Stimulated activated naive CD8-positive, alpha-beta T cell treated with anti-CD3 and anti-CD28 coated beads, Interleukin-15, Interleukin-2, amounts not matched to agents 100 ng/mL and 50 ng/mL, for 24 hours (primary cell): ENCODE measurements at regions not wholly inside any gene's neighbourhood (a gene's known extent, or its start where the extent isn't known, plus 50 kb on each side); places are given as distances from the start of the nearest gene placed in this dataset.

Experiments used
- H3K27ac Mint-ChIP-seq: one replicate; pipeline ENCODE4 v1.8.0; 2021; ENCODE audit warnings: mild to moderate bottlenecking, mixed read lengths
- H3K27me3 Mint-ChIP-seq: one replicate; pipeline ENCODE4 v1.8.0; 2021; ENCODE audit warnings: mixed read lengths
- H3K36me3 Mint-ChIP-seq: one replicate; pipeline ENCODE4 v1.8.0; 2021; ENCODE audit warnings: low read depth, mixed read lengths
- H3K4me1 Mint-ChIP-seq: one replicate; pipeline ENCODE4 v1.8.0; 2021; ENCODE audit warnings: low read depth, mixed read lengths
- H3K4me3 Mint-ChIP-seq: one replicate; pipeline ENCODE4 v1.8.0; 2021; ENCODE audit warnings: mild to moderate bottlenecking, mixed read lengths
- H3K9me3 Mint-ChIP-seq: one replicate; pipeline ENCODE4 v1.8.0; 2021; ENCODE audit warnings: mixed read lengths

DNA sequence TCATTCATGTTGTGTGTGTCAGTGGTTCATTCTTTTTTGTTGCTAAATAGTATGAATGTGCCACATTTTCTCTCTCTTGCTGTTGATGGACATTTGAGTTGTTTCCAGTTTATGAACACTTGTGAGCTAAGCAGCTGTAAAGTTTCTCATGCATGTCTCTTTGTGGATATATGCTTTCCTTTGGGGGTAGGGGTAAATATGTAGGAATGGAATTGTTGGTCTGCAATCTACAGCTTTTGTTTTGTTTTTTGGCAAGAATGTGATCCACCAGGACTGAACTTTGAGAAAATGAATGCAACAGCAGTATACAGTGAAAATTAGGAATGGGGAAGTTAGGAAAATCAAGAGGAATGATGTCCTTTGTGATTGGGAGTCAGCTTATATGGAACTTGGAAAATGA, 226.3 kb downstream of the CDCA7 start:
- H3K9me3 Mint-ChIP-seq: no peaks in the 10 kb centered on the region
- H3K4me3 Mint-ChIP-seq: no peak overlapping the region
- no peaks in the 10 kb centered on the region for H3K4me1 Mint-ChIP-seq
- no peak overlapping the region for H3K27ac Mint-ChIP-seq
- no peaks in the 10 kb centered on the region for H3K36me3 Mint-ChIP-seq
- H3K27me3 Mint-ChIP-seq: peaks cover 6% of the 10 kb centered on the region

GRCh38 chr2:173583196-173583595, 228.5 kb downstream of the CDCA7 start:
- Mint-ChIP-seq H3K27me3 (peaks cover 8% of the 10 kb centered on the region), H3K4me1 (no peaks in the 10 kb centered on the region), H3K9me3 (no peaks in the 10 kb centered on the region), H3K4me3 (no peak overlapping the region), H3K36me3 (no peaks in the 10 kb centered on the region), H3K27ac (no peak overlapping the region)

- H3K27me3 Mint-ChIP-seq: peaks cover 10% of the 10 kb centered on the region
- H3K4me1 Mint-ChIP-seq: no peaks in the 10 kb centered on the region
- no peaks in the 10 kb centered on the region for H3K36me3 Mint-ChIP-seq
- no peak overlapping the region for H3K4me3 Mint-ChIP-seq
- H3K27ac Mint-ChIP-seq: no peak overlapping the region
- no peaks in the 10 kb centered on the region for H3K9me3 Mint-ChIP-seq
Observed at GRCh38 chr2:173584000-173584399, 229.3 kb downstream of the CDCA7 start.

- Mint-ChIP-seq H3K4me1 (no peaks in the 10 kb centered on the region), H3K27me3 (peaks cover 15% of the 10 kb centered on the region), H3K4me3 (no peak overlapping the region), H3K9me3 (no peaks in the 10 kb centered on the region), H3K27ac (no peak overlapping the region), H3K36me3 (no peaks in the 10 kb centered on the region)
Observed at GRCh38 chr2:173584676-173585458, 230.2 kb downstream of the CDCA7 start.

- no peak overlapping the region for H3K27ac Mint-ChIP-seq
- H3K36me3 Mint-ChIP-seq: no peaks in the 10 kb centered on the region
- H3K27me3 Mint-ChIP-seq: peaks cover 13% of the 10 kb centered on the region
- H3K4me3 Mint-ChIP-seq: no peak overlapping the region
- peaks cover 7% of the 10 kb centered on the region for H3K9me3 Mint-ChIP-seq
- H3K4me1 Mint-ChIP-seq: no peaks in the 10 kb centered on the region
Observed at GRCh38 chr2:173588931-173589369, 234.3 kb downstream of the CDCA7 start.

GRCh38 chr2:173589604-173590275, 235.1 kb downstream of the CDCA7 start:
- Mint-ChIP-seq H3K27ac (no peak overlapping the region), H3K36me3 (no peaks in the 10 kb centered on the region), H3K9me3 (peaks cover 11% of the 10 kb centered on the region)

GRCh38 chr2:173590276-173590861, 235.7 kb downstream of the CDCA7 start:
- Mint-ChIP-seq H3K4me3 (no peak overlapping the region), H3K27ac (no peak overlapping the region), H3K36me3 (no peaks in the 10 kb centered on the region), H3K9me3 (peaks cover 11% of the 10 kb centered on the region), H3K27me3 (peaks cover 18% of the 10 kb centered on the region), H3K4me1 (no peaks in the 10 kb centered on the region)

More at GRCh38 chr2:173589604-173590275, 235.1 kb downstream of the CDCA7 start:
- H3K4me1 Mint-ChIP-seq: no peaks in the 10 kb centered on the region
- H3K4me3 Mint-ChIP-seq: no peak overlapping the region
- peaks cover 13% of the 10 kb centered on the region for H3K27me3 Mint-ChIP-seq

- H3K4me3 Mint-ChIP-seq: no peak overlapping the region
- H3K27ac Mint-ChIP-seq: no peak overlapping the region
- peaks cover 11% of the 10 kb centered on the region for H3K9me3 Mint-ChIP-seq
- peaks cover 16% of the 10 kb centered on the region for H3K27me3 Mint-ChIP-seq
- H3K36me3 Mint-ChIP-seq: no peaks in the 10 kb centered on the region
- no peaks in the 10 kb centered on the region for H3K4me1 Mint-ChIP-seq
Observed at GRCh38 chr2:173593109-173593508, 238.4 kb downstream of the CDCA7 start.

DNA sequence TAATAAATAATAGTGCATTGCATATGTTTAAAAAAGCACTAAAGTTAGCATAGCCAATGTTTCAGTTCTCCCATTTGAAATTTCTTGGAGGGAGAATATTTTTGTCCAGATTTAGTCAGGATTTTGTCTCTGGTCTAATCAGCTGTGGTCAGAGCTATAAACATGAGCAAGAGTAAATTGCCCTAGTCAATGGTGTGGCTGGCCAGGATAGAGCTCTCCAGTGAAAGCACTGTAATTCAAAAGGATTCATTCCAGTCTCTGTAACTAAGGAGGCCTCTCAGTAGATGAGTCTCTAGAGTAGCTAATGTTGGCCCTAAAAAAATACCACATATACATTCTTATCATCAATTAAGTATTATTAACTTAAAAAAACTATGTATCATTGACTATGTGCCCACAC, 241.6 kb downstream of the CDCA7 start:
- Mint-ChIP-seq H3K9me3 (peaks cover 11% of the 10 kb centered on the region), H3K27me3 (peaks cover 12% of the 10 kb centered on the region), H3K27ac (no peak overlapping the region), H3K36me3 (no peaks in the 10 kb centered on the region), H3K4me1 (no peaks in the 10 kb centered on the region), H3K4me3 (no peak overlapping the region)

- Mint-ChIP-seq H3K4me1 (no peaks in the 10 kb centered on the region), H3K9me3 (peaks cover 7% of the 10 kb centered on the region), H3K4me3 (no peak overlapping the region), H3K27ac (no peak overlapping the region), H3K36me3 (no peaks in the 10 kb centered on the region), H3K27me3 (peaks cover 11% of the 10 kb centered on the region)
Observed at GRCh38 chr2:173598525-173598924, 243.9 kb downstream of the CDCA7 start.

GRCh38 chr2:173599821-173600359, 245.2 kb downstream of the CDCA7 start:
- no peaks in the 10 kb centered on the region for H3K4me1 Mint-ChIP-seq
- no peak overlapping the region for H3K4me3 Mint-ChIP-seq
- H3K36me3 Mint-ChIP-seq: no peaks in the 10 kb centered on the region
- no peaks in the 10 kb centered on the region for H3K9me3 Mint-ChIP-seq
- H3K27me3 Mint-ChIP-seq: peaks cover 8% of the 10 kb centered on the region
- H3K27ac Mint-ChIP-seq: no peak overlapping the region

DNA sequence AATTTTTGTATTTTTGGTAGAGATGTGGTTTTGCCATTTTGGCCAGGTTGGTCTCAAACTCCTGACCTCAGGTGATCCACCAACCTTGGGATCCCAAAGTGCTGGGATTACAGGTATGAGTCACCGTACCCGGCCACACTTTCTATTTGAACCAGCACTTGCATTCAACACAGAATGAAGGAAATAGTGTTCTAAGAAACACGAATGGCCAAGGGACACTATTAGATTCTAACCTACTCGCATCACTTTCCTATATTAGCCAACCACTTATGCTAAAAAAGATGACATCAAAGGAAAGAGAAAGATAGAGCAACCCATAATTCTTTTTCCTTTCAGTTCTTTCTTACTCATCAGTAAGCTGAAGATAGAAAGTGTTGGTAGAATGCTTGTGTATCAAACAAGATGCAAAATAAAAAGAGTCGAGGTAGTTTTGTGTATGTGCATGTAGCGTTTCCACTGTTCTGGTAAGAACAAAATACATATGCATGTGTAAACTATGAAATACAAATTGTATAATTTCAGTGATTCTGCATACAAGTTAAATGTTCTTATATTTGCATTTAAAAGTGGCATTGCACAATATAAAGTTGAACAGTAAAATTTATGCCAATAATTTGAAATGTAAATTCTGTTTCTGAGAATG, 247.6 kb downstream of the CDCA7 start:
- Mint-ChIP-seq H3K9me3 (no peaks in the 10 kb centered on the region), H3K4me3 (no peak overlapping the region), H3K4me1 (no peaks in the 10 kb centered on the region), H3K36me3 (no peaks in the 10 kb centered on the region), H3K27me3 (peaks cover 12% of the 10 kb centered on the region), H3K27ac (no peak overlapping the region)

GRCh38 chr2:173605994-173606393, 251.3 kb downstream of the CDCA7 start:
- H3K36me3 Mint-ChIP-seq: no peaks in the 10 kb centered on the region
- no peak overlapping the region for H3K27ac Mint-ChIP-seq
- peaks cover 31% of the 10 kb centered on the region for H3K27me3 Mint-ChIP-seq
- H3K9me3 Mint-ChIP-seq: no peaks in the 10 kb centered on the region
- H3K4me3 Mint-ChIP-seq: no peak overlapping the region
- no peaks in the 10 kb centered on the region for H3K4me1 Mint-ChIP-seq

- Mint-ChIP-seq H3K27ac (no peak overlapping the region), H3K4me3 (no peak overlapping the region), H3K27me3 (peaks cover 32% of the 10 kb centered on the region), H3K36me3 (no peaks in the 10 kb centered on the region), H3K4me1 (no peaks in the 10 kb centered on the region), H3K9me3 (no peaks in the 10 kb centered on the region)
Observed at GRCh38 chr2:173606619-173607248, 252.1 kb downstream of the CDCA7 start.
